Astrocyte (in vitro differentiated cells and primary cell): ENCODE measurements at regions not wholly inside any gene's neighbourhood (a gene's known extent, or its start where the extent isn't known, plus 50 kb on each side); places are given as distances from the start of the nearest gene placed in this dataset.

ENCODE experiments used
- DNase-seq: peaks from one replicate; pipeline ENCODE4 v3.0.0-alpha.2; 2010; ENCODE audit warnings: low read depth
- FAIRE-seq: peaks from 2 replicates; lab custom pipeline; 2011; peaks lifted over from hg19 to GRCh38; lab: Jason Lieb, UNC
- H2AFZ ChIP-seq: 2 replicates; pipeline ENCODE4 v1.6.0; 2012; ENCODE audit warnings: low read depth, low read length, inconsistent platforms
- H3K27ac ChIP-seq: 2 replicates; pipeline ENCODE4 v1.5.1; 2011; ENCODE audit warnings: low read depth, low read length, inconsistent platforms
- H3K27me3 ChIP-seq: 2 replicates; pipeline ENCODE4 v1.6.0; 2011; ENCODE audit warnings: low read length, inconsistent platforms; ENCODE audit not compliant: insufficient read depth
- H3K36me3 ChIP-seq: 2 replicates; pipeline ENCODE4 v1.5.1; 2011; ENCODE audit warnings: low read length, inconsistent platforms; ENCODE audit not compliant: insufficient read depth
- H3K4me1 ChIP-seq: 2 replicates; pipeline ENCODE4 v1.5.1; 2011; ENCODE audit warnings: low read length, inconsistent platforms; ENCODE audit not compliant: insufficient read depth
- H3K4me2 ChIP-seq: 2 replicates; pipeline ENCODE4 v1.6.0; 2012; ENCODE audit warnings: low read length, inconsistent platforms
- H3K4me3 ChIP-seq: 2 replicates; pipeline ENCODE4 v1.5.1; 2011; ENCODE audit warnings: low read depth, mild to moderate bottlenecking, low read length, inconsistent platforms; ENCODE audit not compliant: insufficient read depth
- H3K79me2 ChIP-seq: 2 replicates; pipeline ENCODE4 v1.6.0; 2012; ENCODE audit warnings: mild to moderate bottlenecking, low read length, inconsistent platforms; ENCODE audit not compliant: insufficient read depth
- H3K9ac ChIP-seq: 2 replicates; pipeline ENCODE4 v1.6.0; 2012; ENCODE audit warnings: mild to moderate bottlenecking, low read length, inconsistent platforms
- H3K9me3 ChIP-seq: 2 replicates; pipeline ENCODE4 v1.5.1; 2012; ENCODE audit warnings: low read depth, mild to moderate bottlenecking, low read length, inconsistent platforms; ENCODE audit not compliant: insufficient read depth
- H4K20me1 ChIP-seq: 2 replicates; pipeline ENCODE4 v1.6.0; 2012; ENCODE audit warnings: low read length, inconsistent platforms; ENCODE audit not compliant: insufficient read depth
- H3K27ac Mint-ChIP-seq: one replicate; pipeline ENCODE4 v1.8.0; 2021; ENCODE audit warnings: mild to moderate bottlenecking, mixed read lengths; ENCODE audit not compliant: unreplicated experiment
- H3K27me3 Mint-ChIP-seq: one replicate; pipeline ENCODE4 v1.8.0; 2021; ENCODE audit warnings: low read depth, mixed read lengths; ENCODE audit not compliant: unreplicated experiment
- H3K36me3 Mint-ChIP-seq: one replicate; pipeline ENCODE4 v1.8.0; 2021; ENCODE audit warnings: low read depth, mixed read lengths; ENCODE audit not compliant: unreplicated experiment
- H3K4me1 Mint-ChIP-seq: one replicate; pipeline ENCODE4 v1.8.0; 2021; ENCODE audit warnings: low read depth, mixed read lengths; ENCODE audit not compliant: unreplicated experiment
- H3K4me3 Mint-ChIP-seq: one replicate; pipeline ENCODE4 v1.8.0; 2021; ENCODE audit warnings: mild to moderate bottlenecking, moderate library complexity, mixed read lengths; ENCODE audit not compliant: unreplicated experiment
- H3K9me3 Mint-ChIP-seq: one replicate; pipeline ENCODE4 v1.8.0; 2021; ENCODE audit warnings: mild to moderate bottlenecking, mixed read lengths; ENCODE audit not compliant: unreplicated experiment
- CTCF ChIP-seq: IDR thresholded peaks from 2 replicates; pipeline ENCODE4 v1.5.1; 2011; ENCODE audit warnings: low read depth, mild to moderate bottlenecking, inconsistent platforms, low read length, moderate library complexity; ENCODE audit not compliant: insufficient read depth
- EZH2 ChIP-seq: IDR thresholded peaks from 2 replicates; pipeline ENCODE4 v1.6.1; 2012; ENCODE audit warnings: mild to moderate bottlenecking, low read length, inconsistent platforms; ENCODE audit not compliant: insufficient read depth

GRCh38 chr10:60664859-60665258 is 113.4 kb upstream of the CDK1 start:
- no peak overlapping the region for H3K27ac ChIP-seq
- Mint-ChIP-seq H3K27me3 (no peaks in the 10 kb centered on the region), H3K9me3 (no peaks in the 10 kb centered on the region), H3K4me1 (peaks cover 34% of the 10 kb centered on the region), H3K4me3 (no peak overlapping the region), H3K36me3 (no peaks in the 10 kb centered on the region), H3K27ac (no peak overlapping the region)
- no peak overlapping the region for H3K9ac ChIP-seq
- FAIRE-seq: no peak
- no peak for DNase-seq
- H3K36me3 ChIP-seq: no peaks in the 10 kb centered on the region
- no peak overlapping the region for H2AFZ ChIP-seq
- H3K4me2 ChIP-seq: no peak overlapping the region
- peaks cover 19% of the 10 kb centered on the region for H3K4me1 ChIP-seq
- H3K79me2 ChIP-seq: no peaks in the 10 kb centered on the region
- TF ChIP-seq EZH2 (no peak), CTCF (no peak)
- H4K20me1 ChIP-seq: no peaks in the 10 kb centered on the region
- no peak overlapping the region for H3K4me3 ChIP-seq
- H3K27me3 ChIP-seq: no peaks in the 10 kb centered on the region
- H3K9me3 ChIP-seq: no peaks in the 10 kb centered on the region

DNA sequence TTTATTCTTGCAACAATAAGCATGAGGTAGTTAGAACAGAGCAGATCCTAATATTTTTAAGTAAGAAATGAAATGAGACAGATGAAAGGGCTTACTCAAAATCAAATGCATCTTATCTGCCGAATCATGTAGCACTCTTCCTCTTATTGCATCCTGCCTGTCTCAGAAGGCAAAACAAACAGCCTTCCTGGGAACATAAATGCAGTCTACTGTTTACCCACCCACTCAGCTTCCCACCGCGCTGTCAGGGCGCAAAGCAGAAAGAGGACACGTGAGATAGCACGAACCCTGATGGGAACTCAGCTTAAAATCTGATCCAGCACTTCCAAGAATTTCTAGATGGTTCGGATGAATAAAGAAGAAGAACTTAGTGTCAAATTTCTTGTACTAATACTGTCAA is 114.4 kb upstream of the CDK1 start:
- DNase-seq (no peak), FAIRE-seq (no peak)
- H3K4me2 ChIP-seq: peak overlapping the region; percentile 30
- no peak overlapping the region for H3K9ac ChIP-seq
- H3K27ac ChIP-seq: peak overlapping the region; percentile 13
- no peak overlapping the region for H3K4me3 ChIP-seq
- no peaks in the 10 kb centered on the region for H3K27me3 ChIP-seq
- H3K27ac Mint-ChIP-seq: no peak overlapping the region
- no peak overlapping the region for H3K4me3 Mint-ChIP-seq
- H3K4me1 Mint-ChIP-seq: peaks cover 34% of the 10 kb centered on the region
- H4K20me1 ChIP-seq: no peaks in the 10 kb centered on the region
- peaks cover 19% of the 10 kb centered on the region for H3K4me1 ChIP-seq
- H3K9me3 Mint-ChIP-seq: peaks cover under 1% of the 10 kb centered on the region
- TF ChIP-seq CTCF: no peak
- TF ChIP-seq EZH2: no peak
- no peak overlapping the region for H2AFZ ChIP-seq
- H3K36me3 ChIP-seq: no peaks in the 10 kb centered on the region
- H3K36me3 Mint-ChIP-seq: no peaks in the 10 kb centered on the region
- no peaks in the 10 kb centered on the region for H3K9me3 ChIP-seq
- no peaks in the 10 kb centered on the region for H3K79me2 ChIP-seq
- no peaks in the 10 kb centered on the region for H3K27me3 Mint-ChIP-seq

- Histone ChIP-seq H3K36me3 (no peaks in the 10 kb centered on the region), H4K20me1 (no peaks in the 10 kb centered on the region), H3K27ac (peak overlapping the region; percentile 60), H3K4me1 (peaks cover 19% of the 10 kb centered on the region), H3K4me2 (peak overlapping the region; percentile 70), H3K4me3 (peak overlapping the region; percentile 2), H2AFZ (peak overlapping the region; percentile 19), H3K9me3 (no peaks in the 10 kb centered on the region), H3K27me3 (no peaks in the 10 kb centered on the region), H3K9ac (peak overlapping the region; percentile 1), H3K79me2 (no peaks in the 10 kb centered on the region)
- Mint-ChIP-seq H3K27me3 (no peaks in the 10 kb centered on the region), H3K4me3 (no peak overlapping the region), H3K4me1 (peaks cover 34% of the 10 kb centered on the region), H3K27ac (peak overlapping the region; percentile 34), H3K9me3 (peaks cover 3% of the 10 kb centered on the region), H3K36me3 (no peaks in the 10 kb centered on the region)
- FAIRE-seq (peak; percentile 66), DNase-seq (peak; percentile 70)
- peak; percentile 20 for TF ChIP-seq CTCF
- no peak for TF ChIP-seq EZH2
These were observed 115.2 kb upstream of the CDK1 start for GRCh38 chr10:60662917-60663614.
